NCI-H2029 (cell line): ENCODE measurements at regions not wholly inside any gene's neighbourhood (a gene's known extent, or its start where the extent isn't known, plus 50 kb on each side); places are given as distances from the start of the nearest gene placed in this dataset.

Experiments used
- DNase-seq: peaks from one replicate; lab custom pipeline; 2025; lab: John Stamatoyannopoulos, UW

DNA sequence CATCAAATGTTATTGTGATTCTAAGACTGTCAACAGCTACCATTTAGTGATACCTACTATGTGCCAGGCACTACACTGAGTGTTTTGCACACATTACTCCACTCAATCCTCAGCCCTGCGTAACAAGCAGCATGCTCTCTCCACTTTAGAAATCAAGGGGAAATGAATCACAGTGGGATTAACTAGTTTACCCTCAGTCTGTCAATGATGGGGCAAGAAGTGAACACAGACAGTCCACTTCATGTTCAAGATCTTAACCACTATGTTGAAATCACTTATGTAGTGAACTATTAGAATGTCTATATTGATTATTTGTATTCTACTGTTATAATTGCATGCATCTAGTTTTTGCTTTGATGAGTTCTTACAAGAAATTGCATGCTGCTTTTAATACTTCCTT, 165.3 kb downstream of the LTN1 start:
- DNase-seq = no peak

DNA sequence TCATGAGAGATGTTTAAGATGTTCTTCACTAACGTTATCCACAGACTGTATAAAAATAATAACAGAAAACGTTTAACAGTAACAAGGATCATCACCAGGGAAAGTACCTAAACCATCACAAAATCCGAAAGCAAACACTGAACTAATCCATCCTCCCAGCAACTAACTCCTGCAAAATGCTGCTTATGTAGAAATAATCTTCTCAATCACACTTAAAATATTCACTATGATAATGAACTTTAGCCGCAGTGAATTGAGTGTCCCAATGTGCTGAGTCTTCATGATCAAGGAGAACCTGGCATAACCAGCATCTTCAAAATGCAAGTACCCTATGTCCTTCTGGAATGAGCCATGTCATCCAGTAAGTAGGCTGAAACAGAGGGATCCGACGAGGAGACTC, 166.1 kb downstream of the LTN1 start:
- DNase-seq = no peak

DNA sequence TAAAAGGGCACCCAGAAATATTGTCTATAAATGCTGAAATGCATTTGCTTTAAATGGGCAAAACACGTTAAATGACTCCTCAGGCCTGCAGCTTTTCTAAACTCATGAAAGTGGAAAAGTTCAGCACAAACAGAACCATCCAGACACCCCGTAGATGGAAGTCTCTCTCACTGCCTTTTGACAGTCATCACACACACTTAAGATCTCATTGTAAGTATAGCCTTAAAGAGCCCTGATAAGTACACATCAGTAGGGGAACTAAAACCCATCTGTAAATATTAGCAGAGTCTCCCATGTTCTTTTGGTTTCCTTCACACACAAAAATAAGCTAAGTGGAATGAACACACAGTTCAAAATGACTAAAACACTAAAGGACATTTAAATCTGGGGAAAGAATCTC, 166.7 kb downstream of the LTN1 start:
- DNase-seq = no peak

DNA sequence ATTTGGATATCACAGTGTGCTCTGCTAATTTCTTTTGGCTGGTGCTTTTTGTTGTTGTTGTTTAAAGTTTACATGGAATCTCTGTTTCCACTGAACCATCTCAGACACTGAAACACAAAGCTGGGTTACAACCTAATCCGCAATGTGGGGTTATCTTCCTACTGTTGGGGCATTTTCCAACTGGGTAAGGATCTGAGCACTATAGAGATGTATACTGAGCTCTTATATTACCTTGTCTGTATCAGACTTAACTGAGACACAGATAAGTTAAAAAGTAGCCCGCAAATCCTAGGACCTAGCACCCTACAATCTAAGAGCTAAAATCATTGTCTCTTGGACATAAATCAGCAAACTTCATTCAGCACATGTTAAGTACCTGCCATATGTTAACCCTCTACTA, 169.2 kb downstream of the LTN1 start:
- no peak for DNase-seq

DNA sequence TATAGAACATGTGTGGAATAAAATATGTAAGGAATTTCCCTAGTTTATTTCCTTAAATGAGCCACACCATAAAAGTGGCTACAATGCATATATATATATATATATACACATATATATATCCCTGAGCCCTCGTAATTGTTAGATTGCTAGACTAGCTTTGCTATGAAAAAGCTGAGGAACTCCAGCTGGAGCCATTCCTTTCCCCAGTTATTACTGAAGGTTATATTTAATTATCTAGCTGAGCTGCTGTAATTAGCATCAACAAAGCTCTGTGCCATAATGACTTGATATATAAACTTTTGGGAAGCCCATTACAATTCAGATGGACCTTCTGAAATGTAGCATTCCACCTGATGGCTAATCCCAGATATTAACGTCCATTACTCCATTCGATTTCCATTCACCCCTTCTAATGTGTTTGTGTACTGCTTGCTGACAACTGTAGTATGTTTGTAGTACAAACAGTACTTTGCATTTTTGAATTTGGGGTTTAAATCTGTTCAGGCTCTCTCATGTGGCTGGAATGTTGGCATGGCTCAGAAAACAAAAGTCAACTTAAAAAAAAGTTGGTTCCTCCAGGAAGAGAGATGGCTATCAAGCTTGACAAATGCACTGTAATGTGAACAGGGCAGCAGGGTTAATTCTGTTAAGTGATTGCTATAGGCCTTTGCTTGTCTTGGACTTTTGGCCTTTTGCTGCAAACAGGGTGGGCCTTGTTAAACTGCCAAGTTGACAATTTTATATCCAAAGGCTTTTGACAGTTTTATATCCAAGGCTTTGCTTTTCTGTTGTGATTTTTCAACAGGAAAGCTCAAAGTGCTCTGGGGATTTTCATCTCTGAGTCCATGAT, 170.0 kb downstream of the LTN1 start:
- no peak for DNase-seq

DNA sequence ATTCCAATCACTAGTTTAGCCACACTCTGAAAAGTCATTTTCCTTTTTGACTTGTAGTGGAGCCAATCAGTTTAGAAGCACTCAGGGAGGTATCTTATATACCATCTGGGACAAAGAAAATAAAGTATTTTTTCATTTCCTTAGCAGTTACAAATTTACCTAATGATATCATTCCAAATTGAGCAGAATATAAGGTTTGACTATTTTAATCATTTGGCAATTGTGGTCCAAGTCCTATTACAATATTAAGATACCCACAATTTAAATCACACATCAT, 170.6 kb downstream of the LTN1 start:
- DNase-seq = no peak

DNA sequence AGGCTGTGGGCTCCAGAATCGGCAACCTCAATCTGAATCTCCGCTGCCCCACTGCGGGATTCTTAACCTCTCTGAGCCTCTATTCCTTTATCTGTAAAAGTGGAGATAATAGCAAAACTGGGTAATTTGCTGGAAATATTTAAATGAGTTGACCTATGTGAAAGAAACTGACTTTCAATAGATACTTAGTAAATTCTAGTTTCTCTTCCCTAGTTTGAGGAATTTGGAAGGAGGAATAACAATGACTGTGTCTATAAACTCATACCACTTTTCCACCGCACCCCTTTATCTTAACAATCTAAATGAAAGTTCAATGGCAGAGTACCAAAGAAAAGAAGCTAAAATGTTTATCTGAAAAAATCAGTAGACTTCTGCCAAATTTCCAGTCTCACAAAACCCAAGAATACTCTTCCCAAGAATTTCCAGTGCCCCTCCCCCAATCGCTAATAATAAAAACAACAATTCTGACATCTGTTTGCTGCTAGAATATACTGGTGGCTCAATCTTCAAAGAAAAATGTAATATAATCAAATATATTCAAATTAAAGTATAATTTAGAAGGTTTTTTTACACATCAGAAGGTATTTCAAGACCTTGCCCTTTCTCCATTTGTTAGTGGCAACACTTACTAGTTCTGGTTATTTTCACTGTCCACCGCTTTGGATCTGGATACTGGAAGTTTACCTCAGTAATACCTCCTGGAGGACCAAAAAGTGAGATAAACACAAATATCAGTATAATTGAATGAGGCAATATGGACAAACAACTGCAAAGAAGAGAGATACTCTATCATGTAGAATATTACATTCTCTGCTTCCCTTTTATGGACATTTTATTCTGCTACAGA, 171.2 kb downstream of the LTN1 start:
- no peak for DNase-seq

DNA sequence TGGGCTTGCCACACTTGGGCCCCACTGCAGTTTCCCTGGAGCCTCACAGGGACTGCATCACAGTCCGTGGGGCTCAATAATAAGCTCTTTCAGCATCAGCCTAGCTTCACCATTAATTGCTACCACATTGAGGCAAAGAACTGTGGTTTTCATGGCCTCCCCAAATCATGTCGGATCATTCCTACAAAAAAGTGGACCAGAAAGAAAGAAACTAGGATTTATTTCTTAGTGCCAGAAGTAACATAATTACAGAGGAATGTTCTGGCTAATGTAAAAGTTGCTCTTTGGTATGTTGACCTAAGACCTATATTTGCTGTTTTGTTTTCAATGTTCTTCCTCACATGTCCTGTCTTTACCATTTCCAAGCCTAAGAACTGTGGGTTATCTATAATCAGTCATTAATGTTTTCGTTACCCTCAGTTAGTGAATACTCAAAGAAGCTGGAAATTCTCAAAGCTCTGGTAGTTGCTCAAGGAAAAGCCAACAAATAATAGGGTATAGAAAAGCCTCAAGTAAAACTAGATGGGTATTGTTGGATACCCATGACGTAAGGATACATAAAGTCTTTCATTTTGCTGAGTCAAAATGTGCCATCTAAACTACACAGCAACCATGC, 173.9 kb downstream of the LTN1 start:
- DNase-seq = no peak

DNA sequence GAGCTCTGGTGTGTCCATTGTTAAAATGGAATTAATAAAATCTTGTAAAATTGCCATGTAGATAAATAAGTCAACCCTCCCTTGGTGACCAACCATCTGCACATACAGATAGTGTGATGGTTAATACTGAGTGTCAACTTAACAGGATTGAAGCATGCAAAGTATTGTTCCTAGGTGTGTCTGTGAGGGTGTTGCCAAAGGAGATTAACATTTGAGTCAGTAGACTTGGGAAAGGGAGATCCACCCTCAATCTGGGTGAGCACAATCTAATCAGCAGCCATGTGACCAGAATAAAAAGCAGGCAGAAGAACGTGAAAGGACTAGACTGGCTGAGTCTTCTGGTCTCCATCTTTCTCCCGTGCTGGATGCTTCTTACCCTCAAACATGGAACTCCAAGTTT, 174.8 kb downstream of the LTN1 start:
- no peak for DNase-seq

DNA sequence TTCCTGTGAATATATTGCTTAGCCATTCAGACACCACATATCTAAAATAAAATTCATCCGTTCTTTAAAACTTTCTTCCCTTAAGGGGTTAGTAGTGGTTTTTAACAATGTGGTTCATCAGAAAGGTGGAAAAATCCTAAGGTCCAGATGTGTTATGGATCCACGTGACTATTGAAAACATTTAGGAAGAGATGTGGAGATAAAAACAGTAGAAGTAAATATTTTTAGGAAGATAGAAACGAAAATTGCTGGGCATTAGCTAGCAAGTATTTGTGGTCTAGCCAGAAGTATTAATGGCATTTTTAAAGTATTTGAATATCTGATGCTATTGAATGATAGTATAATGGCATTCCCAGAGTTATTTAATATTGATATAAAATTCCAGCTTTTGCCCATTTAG, 180.8 kb downstream of the LTN1 start:
- no peak for DNase-seq

DNA sequence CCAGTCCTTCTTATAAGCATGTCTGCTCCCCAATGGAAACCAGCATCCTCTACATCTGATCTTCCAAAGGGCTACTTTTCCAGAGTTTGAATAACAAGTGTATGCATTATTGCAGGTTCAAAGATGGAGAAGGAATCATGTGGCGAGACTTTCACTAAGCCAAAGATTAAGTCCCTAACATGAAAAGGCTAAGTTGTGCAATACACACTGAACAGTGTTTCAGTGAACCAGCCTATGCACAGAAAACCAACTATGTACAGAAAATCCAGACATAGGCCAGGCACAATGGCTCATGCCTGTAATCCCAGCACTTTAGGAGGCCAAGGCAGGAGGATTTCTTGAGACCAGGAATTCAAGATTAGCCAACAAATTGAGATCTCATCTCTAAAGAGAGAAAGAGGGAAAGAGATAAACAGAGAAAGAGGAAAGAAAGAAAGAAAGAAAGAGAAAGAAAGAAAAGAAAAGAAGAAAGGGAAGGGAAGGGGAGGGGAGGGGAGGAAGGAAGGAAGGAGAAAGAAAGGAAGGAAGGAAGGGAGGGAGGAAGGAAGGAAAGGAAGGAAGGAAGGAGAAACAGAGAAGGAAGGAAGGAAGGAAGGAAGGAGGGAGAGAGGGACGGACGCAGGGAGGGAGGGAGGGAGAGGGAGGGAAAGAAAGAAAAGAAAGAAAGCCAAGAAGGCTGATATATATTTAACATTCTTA, 181.7 kb downstream of the LTN1 start:
- DNase-seq = no peak

DNA sequence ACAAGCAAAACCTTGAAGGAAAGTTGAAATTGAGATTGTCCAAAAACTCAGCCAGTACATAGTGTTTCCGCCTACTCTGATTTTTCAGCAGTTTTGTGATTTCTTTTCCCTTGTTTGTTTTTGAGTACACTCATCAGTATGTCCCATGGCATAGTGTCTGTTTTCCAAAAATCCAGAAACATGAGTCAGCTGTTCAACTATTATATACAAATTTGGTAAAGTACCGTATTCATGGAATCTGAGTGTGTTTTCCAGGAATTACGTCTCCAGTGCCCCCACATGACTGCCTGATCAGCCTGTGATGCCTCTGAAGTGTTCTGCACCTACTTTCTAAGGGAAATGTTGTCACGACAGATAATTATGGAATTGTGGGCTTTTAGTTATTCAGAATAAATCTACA, 186.8 kb downstream of the LTN1 start:
- no peak for DNase-seq

DNA sequence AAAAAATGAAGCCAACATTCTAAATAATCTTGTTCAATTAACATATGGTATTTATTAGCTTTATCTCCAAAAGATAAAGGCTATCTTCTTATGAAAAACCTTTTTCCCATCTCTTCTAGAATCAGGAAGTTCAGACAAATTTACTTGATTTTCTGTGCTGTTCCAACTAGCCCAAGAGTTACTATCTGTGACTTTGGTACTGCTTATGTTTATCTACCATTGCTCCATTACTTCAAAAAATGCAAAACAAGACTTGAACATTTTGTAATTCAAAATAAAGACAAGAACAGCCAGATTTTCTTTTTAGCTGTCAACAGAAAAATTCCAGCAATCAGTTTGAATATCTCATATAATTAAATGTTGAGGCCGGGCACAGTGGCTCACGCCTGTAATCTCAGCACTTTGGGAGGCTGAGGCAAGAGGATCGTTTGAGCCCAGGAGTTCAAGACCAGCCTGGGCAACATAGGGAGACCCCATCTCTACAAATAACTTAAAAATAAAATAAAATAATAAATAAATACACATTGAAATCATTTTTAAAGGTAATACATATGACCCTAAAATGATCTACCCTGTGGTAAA, 188.5 kb downstream of the LTN1 start:
- no peak for DNase-seq

DNA sequence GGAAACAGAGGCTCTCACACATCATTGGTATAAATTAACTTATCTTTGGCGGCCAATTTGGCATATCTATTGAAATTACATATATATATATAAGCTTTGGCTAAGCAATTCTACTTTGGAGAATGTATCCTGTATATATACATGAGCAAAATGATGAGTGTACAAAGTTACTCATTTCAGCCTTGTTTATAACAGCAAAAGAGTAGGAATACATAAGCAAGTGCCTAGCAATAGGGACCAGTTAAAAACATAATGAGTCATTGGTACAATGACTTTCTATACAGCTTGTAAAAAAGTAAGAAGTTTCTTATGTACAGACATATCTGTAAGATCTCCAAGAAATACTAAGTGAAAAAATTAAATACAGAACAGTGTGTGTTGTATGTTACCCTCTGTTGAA, 190.8 kb downstream of the LTN1 start:
- no peak for DNase-seq

DNA sequence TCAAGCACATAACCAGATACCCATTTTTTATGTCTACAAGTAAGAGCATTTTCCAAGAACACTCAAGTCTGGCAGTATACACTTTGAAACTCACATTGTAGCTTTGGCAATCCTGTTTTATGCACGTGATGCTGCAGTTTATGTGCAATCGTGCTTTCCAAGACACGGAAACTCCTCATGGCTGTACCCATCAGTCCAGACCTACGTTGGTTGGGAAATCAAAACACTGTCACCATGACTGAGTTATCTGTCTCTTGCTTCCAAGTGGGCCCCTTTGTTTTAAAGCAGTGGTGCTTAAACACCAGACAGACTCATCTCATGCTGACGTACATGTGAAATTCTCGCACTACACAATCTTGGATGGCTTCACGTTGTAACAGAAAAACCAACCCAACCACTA, 192.8 kb downstream of the LTN1 start:
- no peak for DNase-seq

DNA sequence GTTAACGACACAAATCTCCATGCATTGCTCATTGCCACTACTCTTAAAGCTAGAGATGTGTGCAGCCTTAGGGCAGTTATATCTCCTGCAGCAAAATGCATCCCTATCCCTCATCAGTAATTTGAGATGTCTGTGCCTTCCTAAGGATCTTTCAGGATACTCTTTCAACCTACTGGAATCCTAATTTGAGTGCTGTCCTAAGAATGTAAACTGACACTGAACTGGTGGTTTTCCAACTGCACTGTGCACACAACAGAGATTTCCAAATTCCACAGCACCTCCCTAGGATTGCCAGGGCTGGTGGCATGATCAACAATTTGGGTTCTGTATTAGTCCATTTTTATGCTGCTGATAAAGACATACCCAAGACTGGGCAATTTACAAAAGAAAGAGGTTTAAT, 193.9 kb downstream of the LTN1 start:
- no peak for DNase-seq

DNA sequence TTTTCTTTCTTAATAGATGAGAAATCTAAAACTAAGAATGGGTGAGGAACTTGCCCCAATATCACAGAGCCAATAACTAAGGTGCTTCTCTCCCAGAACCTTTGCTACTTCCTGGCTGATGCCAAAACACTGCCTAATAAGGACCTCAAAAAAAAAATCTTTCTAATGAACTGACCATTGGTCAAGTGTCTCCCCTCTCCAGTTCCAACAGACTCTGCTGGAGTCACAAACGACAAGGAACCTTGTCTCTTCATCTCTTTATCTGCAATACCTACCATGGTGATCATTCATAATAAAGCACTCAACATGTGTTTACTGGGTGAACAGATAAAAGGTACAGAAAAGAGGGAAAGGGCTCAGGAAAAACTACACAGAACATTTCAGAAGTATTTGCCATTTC, 197.4 kb downstream of the LTN1 start:
- DNase-seq = no peak

DNA sequence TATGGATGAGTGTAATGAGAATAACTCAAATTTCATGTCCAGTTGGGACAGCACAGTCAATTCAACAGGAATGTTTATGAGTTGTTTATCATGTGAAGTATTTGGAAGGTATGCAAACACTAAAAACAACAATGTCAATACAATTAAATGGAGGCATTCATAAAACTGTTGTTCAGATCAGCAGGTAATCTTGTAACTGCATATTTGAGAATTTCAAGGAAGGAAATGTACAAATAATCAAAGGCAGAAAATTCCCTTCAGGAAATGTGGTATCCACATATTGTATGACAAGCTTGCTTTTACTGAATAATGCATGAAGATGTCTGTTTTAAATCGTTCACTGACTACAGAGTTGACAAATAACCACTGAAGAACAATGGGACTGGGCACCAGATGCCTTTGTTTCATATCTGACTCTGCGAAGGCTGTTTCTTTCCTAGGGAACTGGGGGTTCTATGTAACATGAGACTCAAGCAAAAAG, 198.3 kb downstream of the LTN1 start:
- no peak for DNase-seq

DNA sequence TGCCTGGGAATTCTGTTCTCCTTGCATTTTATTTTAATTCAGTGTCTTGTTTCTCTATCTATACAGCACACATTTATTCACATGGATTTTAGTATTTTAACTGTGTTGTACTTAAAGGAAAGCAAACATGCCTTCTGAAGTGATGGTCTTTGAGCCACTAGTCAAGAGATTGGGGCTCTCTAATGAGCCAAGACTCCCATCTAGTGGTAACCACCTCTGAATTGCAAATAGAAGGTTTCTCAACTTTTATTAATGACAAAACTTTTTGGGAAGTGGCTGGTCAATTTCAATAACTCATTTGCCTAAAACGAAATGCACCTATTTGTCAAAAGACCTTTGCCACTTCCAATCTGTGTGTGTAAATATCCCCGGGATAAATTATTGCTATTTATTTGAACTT, 199.6 kb downstream of the LTN1 start:
- no peak for DNase-seq

DNA sequence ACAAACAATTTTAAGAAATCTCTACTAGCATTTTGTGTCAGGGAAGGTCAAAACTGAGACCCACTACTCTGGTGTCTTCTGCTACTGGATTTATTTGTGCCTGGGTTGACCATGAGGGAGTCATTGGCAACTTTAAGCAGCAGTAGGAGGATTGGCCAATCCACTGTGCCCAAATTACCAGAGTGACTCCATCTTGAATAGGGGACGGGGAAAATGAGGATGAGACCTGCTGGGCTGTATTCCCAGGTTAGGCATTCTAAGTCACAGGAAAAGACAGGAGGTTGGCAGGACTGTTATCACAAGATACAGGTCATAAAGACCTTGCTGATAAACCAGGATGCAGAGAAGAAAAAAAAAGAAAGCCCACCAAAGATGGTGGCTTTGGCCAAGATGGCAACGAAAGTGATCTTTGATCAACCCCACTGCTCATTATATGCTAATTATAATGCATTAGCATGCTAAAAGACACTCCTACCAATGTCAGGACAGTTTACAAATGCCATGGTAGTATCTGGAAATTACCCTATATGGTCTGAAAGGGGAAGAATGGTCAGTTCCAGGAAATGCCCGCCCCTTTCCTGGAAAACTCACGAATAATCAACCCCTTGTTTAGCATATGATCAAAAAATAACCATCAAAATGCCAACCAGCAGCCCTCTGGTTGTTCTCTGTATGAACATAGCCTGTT, 200.9 kb downstream of the LTN1 start:
- DNase-seq = no peak

DNA sequence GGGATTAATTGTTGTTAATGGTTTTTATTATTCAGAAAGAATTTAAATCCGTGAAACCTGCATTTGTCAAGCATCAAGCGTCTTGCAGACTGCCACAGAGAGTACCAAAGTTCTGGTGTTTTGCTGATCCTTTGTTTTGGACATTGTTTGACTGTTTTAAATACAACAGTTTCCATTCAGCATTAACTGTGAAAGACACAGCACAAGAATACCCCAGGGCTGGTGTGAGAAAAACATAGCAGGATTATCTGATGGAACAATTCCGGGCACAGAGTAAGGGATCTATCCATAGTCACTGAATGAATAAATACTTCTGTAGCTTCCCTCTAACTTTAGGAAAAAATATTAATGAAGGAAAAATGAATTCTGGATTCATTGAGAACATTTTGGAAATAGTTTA, 202.3 kb downstream of the LTN1 start:
- DNase-seq = no peak

DNA sequence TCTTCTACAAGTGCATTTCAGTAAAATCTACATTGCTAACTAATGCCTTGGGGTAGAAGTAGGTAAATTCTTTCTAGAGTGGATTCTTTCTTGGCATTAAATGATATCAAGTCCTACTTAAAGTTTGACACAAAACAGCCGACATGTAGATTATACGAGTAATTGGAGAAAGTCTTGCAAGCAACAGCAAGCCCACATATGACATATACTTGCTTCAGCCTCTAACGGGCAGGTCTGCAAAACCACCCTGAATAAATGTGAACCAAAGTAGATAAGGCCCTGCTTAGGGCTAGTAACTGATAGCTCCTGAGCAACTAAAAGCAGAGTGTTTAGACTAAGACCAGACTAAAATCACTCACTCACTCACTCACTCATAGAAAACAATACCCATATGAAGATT, 203.2 kb downstream of the LTN1 start:
- no peak for DNase-seq
